Stimulated activated CD8-positive, alpha-beta memory T cell treated with anti-CD3 and anti-CD28 coated beads, Interleukin-7, amount 100 ng/mL, for 4 hours (primary cell): ENCODE measurements at regions not wholly inside any gene's neighbourhood (a gene's known extent, or its start where the extent isn't known, plus 50 kb on each side); places are given as distances from the start of the nearest gene placed in this dataset.
"Not testable (repeated sequence)": the region's sequence is repeated elsewhere in the genome, so short reads cannot be mapped to it uniquely, and the experiment has no call there.

Experiments
- DNase-seq, 2 donors: peaks; one replicate each; pipeline ENCODE4 v3.0.0-alpha.2; 2020; ENCODE audit warnings: low read depth in 2 of 2

GRCh38 chr18:11383381-11383780 is 226.0 kb upstream of the SLC35G4 start:
- DNase-seq = no peak

GRCh38 chr18:11380968-11381367 is 228.4 kb upstream of the SLC35G4 start:
- DNase-seq = no peak

- DNase-seq = no peak
Measured at GRCh38 chr18:11379660-11380059, 229.7 kb upstream of the SLC35G4 start.

GRCh38 chr18:11377766-11378540 is 228.6 kb upstream of the PIEZO2 start:
- DNase-seq = no peak

GRCh38 chr18:11372163-11372562 is 222.8 kb upstream of the PIEZO2 start:
- DNase-seq = no peak

GRCh38 chr18:11369556-11369955 is 220.2 kb upstream of the PIEZO2 start:
- no peak for DNase-seq

GRCh38 chr18:11368020-11368419 is 218.7 kb upstream of the PIEZO2 start:
- no peak for DNase-seq

GRCh38 chr18:11367351-11367750 is 218.0 kb upstream of the PIEZO2 start:
- DNase-seq = no peak

- no peak for DNase-seq
Measured at GRCh38 chr18:11366410-11366809, 217.0 kb upstream of the PIEZO2 start.

- DNase-seq = no peak
Measured at GRCh38 chr18:11362856-11363255, 213.5 kb upstream of the PIEZO2 start.

- DNase-seq = not testable (repeated sequence)
Measured at GRCh38 chr18:11361862-11362261, 212.5 kb upstream of the PIEZO2 start.

- no peak for DNase-seq
Measured at GRCh38 chr18:11357678-11358077, 208.3 kb upstream of the PIEZO2 start.

- DNase-seq = not testable (repeated sequence)
Measured at GRCh38 chr18:11344576-11344975, 195.2 kb upstream of the PIEZO2 start.

- no peak for DNase-seq
Measured at GRCh38 chr18:11343096-11343495, 193.7 kb upstream of the PIEZO2 start.

GRCh38 chr18:11342115-11342514 is 192.7 kb upstream of the PIEZO2 start:
- DNase-seq = not testable (repeated sequence)

- DNase-seq = no peak
Measured at GRCh38 chr18:11339188-11339775, 189.9 kb upstream of the PIEZO2 start.

GRCh38 chr18:11336241-11336640 is 186.9 kb upstream of the PIEZO2 start:
- no peak for DNase-seq

- DNase-seq = no peak
Measured at GRCh38 chr18:11327391-11328009, 178.1 kb upstream of the PIEZO2 start.

GRCh38 chr18:11324956-11325882 is 175.8 kb upstream of the PIEZO2 start:
- DNase-seq = no peak

GRCh38 chr18:11324510-11324909 is 175.1 kb upstream of the PIEZO2 start:
- no peak for DNase-seq

- DNase-seq = no peak
Measured at GRCh38 chr18:11323359-11323819, 174.0 kb upstream of the PIEZO2 start.

- no peak for DNase-seq
Measured at GRCh38 chr18:11322716-11323115, 173.3 kb upstream of the PIEZO2 start.
